ENCODE measurements at regions not wholly inside any gene's neighbourhood (a gene's known extent, or its start where the extent isn't known, plus 50 kb on each side); places are given as distances from the start of the nearest gene placed in this dataset.

GRCh38 chr10:36202881-36203280, 560.8 kb upstream of the FZD8 start (continued):
- TF ChIP-seq REST (IDR thresholded peaks at IDR 0.05; ENCODE audit: low read depth), result no peak

GRCh38 chr10:36200577-36200976, 558.5 kb upstream of the FZD8 start:
- no peak overlapping the region for H3K4me3 ChIP-seq (replicated peaks in 1 of 2; ENCODE audit: low read depth in 1 of 2, low read length in 2 of 2)
- no peaks in the 10 kb centered on the region for H3K79me2 ChIP-seq (ENCODE audit: insufficient read depth, low read length)
- RAD21 ChIA-PET (ENCODE audit: low non-redundant PET in 1 of 2, low total read pairs in 2 of 2, uncharacterized antibody in 2 of 2, unreplicated experiment in 2 of 2), result no interaction called here
- no peaks in the 10 kb centered on the region for H3K9me2 ChIP-seq (ENCODE audit: insufficient read depth)
- no peaks in the 10 kb centered on the region for H4K20me1 ChIP-seq (ENCODE audit: insufficient read depth)
- H3K4me2 ChIP-seq (ENCODE audit: low read length), result no peak overlapping the region
- no peak overlapping the region for H2AFZ ChIP-seq (ENCODE audit: low read depth, low read length, poor library complexity, severe bottlenecking)
- peaks cover 4 to 12% of the 10 kb centered on the region in 2 experiments; a peak in 2 of 4 replicates for H3K9me3 ChIP-seq (ENCODE audit: control insufficient read depth in 1 of 2, insufficient read depth in 1 of 2, low read depth in 1 of 2, low read length in 2 of 2)
- no TSS peak for BruUV-seq (replicated peaks)
- no peak overlapping the region for H3K9ac ChIP-seq (ENCODE audit: low read length)
- intact Hi-C loops (cut with micrococcal nuclease), result no loop called here
- no peak for ATAC-seq
- H3K36me3 ChIP-seq (ENCODE audit: control insufficient read depth in 1 of 2, insufficient read depth in 2 of 2, low read length in 2 of 2), result no peaks in the 10 kb centered on the region
- H3K27ac ChIP-seq (ENCODE audit: low read depth, low read length), result no peak overlapping the region
- no peak for DNase-seq (ENCODE audit: low read depth, low spot score)
- CTCF ChIA-PET, result no interaction called here
- no peaks in the 10 kb centered on the region for H3K27me3 ChIP-seq (ENCODE audit: insufficient read depth, low read length)
- no peak for TF ChIP-seq EZH2 (IDR thresholded peaks at IDR 0.05)
- TF ChIP-seq ZBTB33 (IDR thresholded peaks at IDR 0.05; ENCODE audit: extremely low read depth, insufficient replicate concordance, low read length), result no peak
- no peak for TF ChIP-seq REST (IDR thresholded peaks at IDR 0.05; ENCODE audit: low read depth)
- TF ChIP-seq TCF7L2 (IDR thresholded peaks at IDR 0.05; ENCODE audit: borderline replicate concordance, extremely low read depth, insufficient read depth, insufficient read length), result no peak
- no peak for TF ChIP-seq ZNF274 (IDR thresholded peaks at IDR 0.05; ENCODE audit: low read depth, low read length)
- no peak for TF ChIP-seq SRF (IDR thresholded peaks at IDR 0.05; ENCODE audit: low read depth)
- POLR2A ChIA-PET, result no interaction called here
- H3K4me1 ChIP-seq (ENCODE audit: control insufficient read depth in 1 of 2, insufficient read depth in 2 of 2, low read length in 2 of 2), result no peaks in the 10 kb centered on the region
